ENCODE measurements at regions not wholly inside any gene's neighbourhood (a gene's known extent, or its start where the extent isn't known, plus 50 kb on each side); places are given as distances from the start of the nearest gene placed in this dataset.

DNA sequence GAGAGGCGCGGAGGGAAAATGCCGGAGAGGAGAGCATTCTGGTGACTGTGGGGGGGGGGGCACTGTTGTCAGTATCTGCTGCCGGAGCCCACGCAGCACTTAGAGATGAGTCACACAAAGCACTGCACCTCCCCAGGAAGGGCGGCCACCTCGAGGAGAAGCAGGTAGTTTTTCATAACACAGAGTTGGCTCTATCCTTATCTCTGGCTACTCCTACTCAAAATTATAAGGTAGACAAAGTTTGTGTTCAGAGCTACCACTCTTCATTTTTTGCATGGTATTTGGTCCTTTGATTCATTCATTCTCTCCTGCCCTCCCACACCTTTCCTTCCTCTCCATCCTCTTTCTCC, 76.2 kb upstream of the SCOC start:
- DNase-seq (ENCODE audit: low spot score) (no peak), ATAC-seq (ENCODE audit: low FRiP score) (peak; percentile 64)
- TF ChIP-seq, protein P1, sequence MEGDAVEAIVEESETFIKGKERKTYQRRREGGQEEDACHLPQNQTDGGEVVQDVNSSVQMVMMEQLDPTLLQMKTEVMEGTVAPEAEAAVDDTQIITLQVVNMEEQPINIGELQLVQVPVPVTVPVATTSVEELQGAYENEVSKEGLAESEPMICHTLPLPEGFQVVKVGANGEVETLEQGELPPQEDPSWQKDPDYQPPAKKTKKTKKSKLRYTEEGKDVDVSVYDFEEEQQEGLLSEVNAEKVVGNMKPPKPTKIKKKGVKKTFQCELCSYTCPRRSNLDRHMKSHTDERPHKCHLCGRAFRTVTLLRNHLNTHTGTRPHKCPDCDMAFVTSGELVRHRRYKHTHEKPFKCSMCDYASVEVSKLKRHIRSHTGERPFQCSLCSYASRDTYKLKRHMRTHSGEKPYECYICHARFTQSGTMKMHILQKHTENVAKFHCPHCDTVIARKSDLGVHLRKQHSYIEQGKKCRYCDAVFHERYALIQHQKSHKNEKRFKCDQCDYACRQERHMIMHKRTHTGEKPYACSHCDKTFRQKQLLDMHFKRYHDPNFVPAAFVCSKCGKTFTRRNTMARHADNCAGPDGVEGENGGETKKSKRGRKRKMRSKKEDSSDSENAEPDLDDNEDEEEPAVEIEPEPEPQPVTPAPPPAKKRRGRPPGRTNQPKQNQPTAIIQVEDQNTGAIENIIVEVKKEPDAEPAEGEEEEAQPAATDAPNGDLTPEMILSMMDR (IDR thresholded peaks at IDR 0.05): no peak

DNA sequence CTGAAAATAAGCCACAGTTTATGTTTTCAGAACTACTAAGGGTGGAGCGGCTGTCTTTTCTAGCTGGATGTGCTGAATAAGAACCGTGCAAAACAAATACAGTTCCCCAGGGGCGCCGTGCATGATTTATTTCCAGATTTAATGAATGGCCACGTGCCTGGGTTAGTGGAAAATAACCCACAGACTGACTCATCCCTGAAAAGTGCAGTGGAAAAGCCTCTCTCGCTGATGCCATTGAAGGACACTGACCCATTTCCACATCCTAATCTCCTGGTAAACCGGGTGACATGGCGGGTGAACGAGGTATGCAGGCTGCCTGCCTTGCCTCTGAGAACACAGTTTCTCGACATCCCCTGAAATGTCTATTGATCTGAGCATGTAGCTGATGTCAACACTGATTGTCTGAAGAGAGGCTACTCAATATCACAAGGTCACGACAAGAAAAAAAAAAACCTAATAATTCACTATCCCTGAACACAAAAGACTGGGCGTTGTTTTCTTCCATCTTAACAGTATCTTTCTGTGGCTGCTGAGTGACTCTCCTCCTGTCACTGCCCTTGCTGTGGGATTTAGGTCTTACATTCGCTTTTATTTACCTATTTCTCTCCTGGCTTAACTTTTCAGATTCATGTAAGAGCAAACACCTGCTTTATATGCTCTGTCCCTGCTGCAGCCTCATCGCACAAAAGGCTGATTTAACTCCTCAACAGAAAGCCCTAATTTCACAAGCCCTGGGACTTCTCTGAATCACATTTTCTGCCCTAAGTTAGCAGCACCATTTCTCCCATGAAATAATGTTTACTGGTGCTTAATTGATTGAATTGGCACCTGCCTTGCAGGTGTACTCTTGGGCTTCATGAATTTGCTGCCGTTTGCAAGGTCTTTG, 76.9 kb upstream of the SCOC start:
- TF ChIP-seq, protein P1 (IDR thresholded peaks at IDR 0.05): no peak
- ATAC-seq (ENCODE audit: low FRiP score): peak; percentile 81

DNA sequence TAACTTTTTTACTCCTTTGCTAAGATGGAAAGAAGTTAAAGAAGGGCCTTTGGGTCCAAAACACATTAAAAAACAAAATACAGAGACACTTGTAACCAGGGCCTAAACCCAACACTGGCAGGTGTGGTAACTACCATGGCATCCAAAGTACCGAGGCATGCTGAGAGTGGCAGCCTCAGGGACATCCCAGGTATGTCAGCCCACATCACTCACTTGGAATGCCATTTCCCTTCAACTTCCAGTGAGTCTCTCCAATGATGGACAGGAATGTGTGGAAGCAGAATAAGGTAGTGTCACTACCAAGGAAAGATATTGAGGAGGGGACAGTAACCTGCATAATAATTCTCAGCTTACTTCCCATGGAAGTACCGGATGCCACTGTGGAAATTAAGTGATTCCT, 79.5 kb upstream of the SCOC start:
- DNase-seq (ENCODE audit: low spot score) (no peak), ATAC-seq (ENCODE audit: low FRiP score) (no peak)
- TF ChIP-seq, protein P1 (IDR thresholded peaks at IDR 0.05): no peak

More for the DNA sequence above, 76.9 kb upstream of the SCOC start:
- DNase-seq (ENCODE audit: low spot score): peak; percentile 60

DNA sequence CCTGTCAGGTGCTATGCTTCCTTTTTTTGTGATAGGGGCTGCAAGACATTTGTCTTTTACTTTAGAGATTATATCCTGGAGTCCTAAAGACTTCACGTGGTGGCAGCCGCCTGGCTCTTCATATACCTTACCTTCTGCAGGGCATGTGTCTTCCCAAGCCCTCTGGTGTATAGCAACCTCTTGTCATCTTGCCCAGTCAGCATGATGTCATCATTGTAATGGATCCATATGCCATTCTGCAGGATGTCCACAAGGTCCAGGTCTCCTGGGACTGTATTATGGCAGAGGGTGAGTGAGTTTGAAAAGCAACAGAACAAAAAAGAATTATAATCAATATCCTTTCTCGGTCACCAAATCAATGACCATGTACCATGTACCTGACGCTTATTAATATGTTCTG, 82.2 kb upstream of the SCOC start:
- no peak for ATAC-seq (ENCODE audit: low FRiP score)
- no peak for DNase-seq (ENCODE audit: low spot score)
- TF ChIP-seq, protein P1 (IDR thresholded peaks at IDR 0.05): no peak

DNA sequence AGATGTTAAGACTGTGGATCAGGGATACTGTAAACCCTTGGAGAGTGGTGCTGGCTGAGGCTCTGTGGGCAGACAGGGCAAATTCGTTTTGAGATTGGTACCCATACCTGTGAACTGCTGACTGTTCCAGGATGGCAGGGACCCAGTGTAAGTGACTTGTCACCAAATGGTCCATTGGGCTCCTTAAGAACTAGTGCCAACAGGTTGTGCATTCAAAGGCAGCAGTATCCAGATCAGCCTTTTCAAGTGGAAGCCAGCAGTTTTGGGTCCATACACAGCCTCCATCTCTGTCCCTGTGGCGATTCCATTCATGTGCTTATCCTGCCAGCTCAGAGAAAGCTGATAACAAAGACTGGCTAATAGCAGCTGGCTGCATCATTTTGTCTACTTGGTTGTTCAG, 84.0 kb upstream of the SCOC start:
- ATAC-seq (ENCODE audit: low FRiP score): no peak
- TF ChIP-seq, protein P1 (IDR thresholded peaks at IDR 0.05): no peak
- no peak for DNase-seq (ENCODE audit: low spot score)

DNA sequence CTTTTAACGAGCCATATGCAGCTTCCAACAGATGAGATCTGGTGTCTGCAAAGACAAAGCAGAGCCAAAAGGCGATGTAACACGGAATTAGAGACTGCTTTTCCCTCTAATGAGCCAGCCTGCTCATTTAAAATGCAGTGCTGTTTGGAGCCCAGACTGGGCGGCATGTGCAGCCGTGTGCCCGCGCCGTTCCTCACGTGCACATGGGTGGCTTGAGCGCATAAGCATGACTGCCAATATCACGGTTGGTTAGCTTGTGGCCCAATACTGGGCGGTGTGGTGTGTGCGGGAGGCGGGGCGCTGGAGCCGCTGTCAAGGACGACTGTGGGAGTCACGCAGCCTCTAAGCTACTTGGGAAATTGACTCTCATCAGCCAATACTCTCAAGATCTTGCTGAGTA, 87.0 kb upstream of the SCOC start:
- ATAC-seq (ENCODE audit: low FRiP score) (no peak), DNase-seq (ENCODE audit: low spot score) (no peak)

More for the DNA sequence above, 87.0 kb upstream of the SCOC start:
- TF ChIP-seq, protein P1 (IDR thresholded peaks at IDR 0.05): no peak

Data from omental fat pad (tissue), 3 donors.